ENCODE measurements at regions not wholly inside any gene's neighbourhood (a gene's known extent, or its start where the extent isn't known, plus 50 kb on each side); places are given as distances from the start of the nearest gene placed in this dataset.

DNA sequence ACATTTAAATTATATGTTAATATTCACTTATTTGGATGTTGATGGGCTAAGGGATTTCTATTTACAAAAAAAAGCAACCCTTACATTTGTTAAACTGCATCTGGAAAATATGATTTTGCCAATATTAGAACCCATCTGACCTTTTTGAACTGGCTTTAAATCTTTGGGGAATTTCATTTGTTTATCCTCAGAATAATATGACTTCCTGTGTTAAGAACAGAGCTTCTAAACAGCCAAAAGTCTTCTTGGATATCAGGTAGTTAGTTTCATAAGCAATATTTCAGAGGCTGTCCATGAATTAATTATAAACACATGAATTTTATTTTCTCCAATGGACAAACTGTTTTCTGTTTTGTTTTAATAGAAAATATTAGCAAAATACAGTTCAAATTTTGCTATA, 301.9 kb upstream of the AGTR1 start:
- no TSS peak for BruUV-seq (replicated peaks)
- no peaks in the 10 kb centered on the region for H3K4me1 ChIP-seq (ENCODE audit: control insufficient read depth, insufficient read depth, low read length)
- H3K27ac ChIP-seq (ENCODE audit: low read length), result no peak overlapping the region
- in situ Hi-C loops (cut with HindIII; ENCODE audit: low pct_unique_long_range_greater_than_20kb, low sequenced_read_pairs), result no loop called here
- intact Hi-C loops (cut with micrococcal nuclease; ENCODE audit: unreplicated experiment), result no loop called here
- ATAC-seq (no peak), DNase-seq (ENCODE audit: low read depth, low spot score) (no peak)
- TF ChIP-seq, protein P1, sequence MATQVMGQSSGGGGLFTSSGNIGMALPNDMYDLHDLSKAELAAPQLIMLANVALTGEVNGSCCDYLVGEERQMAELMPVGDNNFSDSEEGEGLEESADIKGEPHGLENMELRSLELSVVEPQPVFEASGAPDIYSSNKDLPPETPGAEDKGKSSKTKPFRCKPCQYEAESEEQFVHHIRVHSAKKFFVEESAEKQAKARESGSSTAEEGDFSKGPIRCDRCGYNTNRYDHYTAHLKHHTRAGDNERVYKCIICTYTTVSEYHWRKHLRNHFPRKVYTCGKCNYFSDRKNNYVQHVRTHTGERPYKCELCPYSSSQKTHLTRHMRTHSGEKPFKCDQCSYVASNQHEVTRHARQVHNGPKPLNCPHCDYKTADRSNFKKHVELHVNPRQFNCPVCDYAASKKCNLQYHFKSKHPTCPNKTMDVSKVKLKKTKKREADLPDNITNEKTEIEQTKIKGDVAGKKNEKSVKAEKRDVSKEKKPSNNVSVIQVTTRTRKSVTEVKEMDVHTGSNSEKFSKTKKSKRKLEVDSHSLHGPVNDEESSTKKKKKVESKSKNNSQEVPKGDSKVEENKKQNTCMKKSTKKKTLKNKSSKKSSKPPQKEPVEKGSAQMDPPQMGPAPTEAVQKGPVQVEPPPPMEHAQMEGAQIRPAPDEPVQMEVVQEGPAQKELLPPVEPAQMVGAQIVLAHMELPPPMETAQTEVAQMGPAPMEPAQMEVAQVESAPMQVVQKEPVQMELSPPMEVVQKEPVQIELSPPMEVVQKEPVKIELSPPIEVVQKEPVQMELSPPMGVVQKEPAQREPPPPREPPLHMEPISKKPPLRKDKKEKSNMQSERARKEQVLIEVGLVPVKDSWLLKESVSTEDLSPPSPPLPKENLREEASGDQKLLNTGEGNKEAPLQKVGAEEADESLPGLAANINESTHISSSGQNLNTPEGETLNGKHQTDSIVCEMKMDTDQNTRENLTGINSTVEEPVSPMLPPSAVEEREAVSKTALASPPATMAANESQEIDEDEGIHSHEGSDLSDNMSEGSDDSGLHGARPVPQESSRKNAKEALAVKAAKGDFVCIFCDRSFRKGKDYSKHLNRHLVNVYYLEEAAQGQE (IDR thresholded peaks at IDR 0.05; ENCODE audit: insufficient read depth in 1 of 2, low read depth in 2 of 2, low read length in 1 of 2), result no peak
- no peak for TF ChIP-seq POLR2AphosphoS5 (IDR thresholded peaks at IDR 0.05; ENCODE audit: low read depth, low read length)
- TF ChIP-seq SIN3A (IDR thresholded peaks at IDR 0.05; ENCODE audit: borderline replicate concordance, insufficient read depth, low read depth, low read length), result no peak
- TF ChIP-seq TCF7L2 (IDR thresholded peaks at IDR 0.05; ENCODE audit: low read depth, low read length), result no peak
- TF ChIP-seq, protein P2, sequence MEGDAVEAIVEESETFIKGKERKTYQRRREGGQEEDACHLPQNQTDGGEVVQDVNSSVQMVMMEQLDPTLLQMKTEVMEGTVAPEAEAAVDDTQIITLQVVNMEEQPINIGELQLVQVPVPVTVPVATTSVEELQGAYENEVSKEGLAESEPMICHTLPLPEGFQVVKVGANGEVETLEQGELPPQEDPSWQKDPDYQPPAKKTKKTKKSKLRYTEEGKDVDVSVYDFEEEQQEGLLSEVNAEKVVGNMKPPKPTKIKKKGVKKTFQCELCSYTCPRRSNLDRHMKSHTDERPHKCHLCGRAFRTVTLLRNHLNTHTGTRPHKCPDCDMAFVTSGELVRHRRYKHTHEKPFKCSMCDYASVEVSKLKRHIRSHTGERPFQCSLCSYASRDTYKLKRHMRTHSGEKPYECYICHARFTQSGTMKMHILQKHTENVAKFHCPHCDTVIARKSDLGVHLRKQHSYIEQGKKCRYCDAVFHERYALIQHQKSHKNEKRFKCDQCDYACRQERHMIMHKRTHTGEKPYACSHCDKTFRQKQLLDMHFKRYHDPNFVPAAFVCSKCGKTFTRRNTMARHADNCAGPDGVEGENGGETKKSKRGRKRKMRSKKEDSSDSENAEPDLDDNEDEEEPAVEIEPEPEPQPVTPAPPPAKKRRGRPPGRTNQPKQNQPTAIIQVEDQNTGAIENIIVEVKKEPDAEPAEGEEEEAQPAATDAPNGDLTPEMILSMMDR (IDR thresholded peaks at IDR 0.05), result no peak
- POLR2A ChIA-PET, result no interaction called here
- H3K36me3 ChIP-seq (ENCODE audit: control insufficient read depth, insufficient read depth, low read length), result no peaks in the 10 kb centered on the region
- H3K9me3 ChIP-seq (ENCODE audit: control insufficient read depth, insufficient read depth, low read depth, low read length), result no peaks in the 10 kb centered on the region
- CTCF ChIA-PET, result no interaction called here
- no peak overlapping the region for H3K4me3 ChIP-seq (ENCODE audit: low read depth in 2 of 2, low read length in 2 of 2)
- no peaks in the 10 kb centered on the region for H3K27me3 ChIP-seq (ENCODE audit: control insufficient read depth, insufficient read depth, low read length)

DNA sequence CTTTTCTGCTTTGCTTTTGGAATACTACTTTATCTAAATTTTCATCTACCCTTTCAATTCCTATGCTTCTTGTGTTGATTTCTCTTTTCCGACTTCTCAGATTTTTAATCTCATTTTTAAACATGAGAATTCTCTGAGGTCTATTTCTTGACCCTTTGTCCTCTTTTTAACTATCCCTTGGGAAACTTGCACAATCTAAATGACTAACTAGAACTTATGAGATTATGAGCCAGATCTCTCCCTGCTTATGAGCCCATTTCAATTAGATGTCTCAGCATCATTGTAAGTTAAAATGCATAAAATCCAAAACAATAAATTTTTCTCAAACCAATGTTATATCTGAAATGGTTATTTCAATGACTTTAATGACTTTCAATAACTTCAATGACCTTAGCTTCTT, 296.9 kb upstream of the AGTR1 start:
- BruUV-seq (replicated peaks), result no TSS peak
- CTCF ChIA-PET, result interaction anchor here (0.6 kb wide), 1 partner anchor 460 kb away, joined by 3 read pairs; no protein-coding TSS in a partner anchor
- no peaks in the 10 kb centered on the region for H3K36me3 ChIP-seq (ENCODE audit: control insufficient read depth, insufficient read depth, low read length)
- POLR2A ChIA-PET, result no interaction called here
- TF ChIP-seq POLR2AphosphoS5 (IDR thresholded peaks at IDR 0.05; ENCODE audit: low read depth, low read length) (no peak), SIN3A (IDR thresholded peaks at IDR 0.05; ENCODE audit: borderline replicate concordance, insufficient read depth, low read depth, low read length) (no peak), TCF7L2 (IDR thresholded peaks at IDR 0.05; ENCODE audit: low read depth, low read length) (no peak)
- TF ChIP-seq, protein P2 (IDR thresholded peaks at IDR 0.05), result no peak
- TF ChIP-seq, protein P1 (IDR thresholded peaks at IDR 0.05; ENCODE audit: insufficient read depth in 1 of 2, low read depth in 2 of 2, low read length in 1 of 2), result no peak
- no peak overlapping the region for H3K27ac ChIP-seq (ENCODE audit: low read length)
- no peak overlapping the region for H3K4me3 ChIP-seq (ENCODE audit: low read depth in 2 of 2, low read length in 2 of 2)
- ATAC-seq (no peak), DNase-seq (ENCODE audit: low read depth, low spot score) (no peak)
- no peaks in the 10 kb centered on the region for H3K4me1 ChIP-seq (ENCODE audit: control insufficient read depth, insufficient read depth, low read length)
- intact Hi-C loops (cut with micrococcal nuclease; ENCODE audit: unreplicated experiment), result no loop called here
- in situ Hi-C loops (cut with HindIII; ENCODE audit: low pct_unique_long_range_greater_than_20kb, low sequenced_read_pairs), result no loop called here
- H3K27me3 ChIP-seq (ENCODE audit: control insufficient read depth, insufficient read depth, low read length), result no peaks in the 10 kb centered on the region
- H3K9me3 ChIP-seq (ENCODE audit: control insufficient read depth, insufficient read depth, low read depth, low read length), result no peaks in the 10 kb centered on the region

Data from Panc1 (cell line).